ENCODE measurements at regions not wholly inside any gene's neighbourhood (a gene's known extent, or its start where the extent isn't known, plus 50 kb on each side); places are given as distances from the start of the nearest gene placed in this dataset.

DNA sequence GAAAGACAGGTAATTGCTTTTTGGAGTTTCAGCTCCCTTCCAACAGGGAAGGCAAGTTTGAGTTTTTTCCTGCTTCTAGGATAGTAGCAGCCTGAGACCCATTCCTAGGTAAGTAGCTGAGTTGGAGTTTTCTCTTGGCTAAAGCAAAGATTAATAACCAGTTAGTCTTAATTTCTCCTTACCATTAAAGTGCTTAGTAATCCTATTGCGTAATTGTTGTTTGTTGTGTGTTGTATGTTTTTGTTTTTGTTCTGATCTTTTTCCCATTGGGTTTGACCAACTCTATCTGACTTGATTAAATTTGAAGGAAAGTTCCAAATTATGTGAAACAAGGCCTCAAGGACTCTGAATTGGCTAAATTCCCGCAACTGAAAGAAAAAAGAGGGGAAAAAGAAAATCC lies 83.5 kb downstream of the TBX22 start:
- no peak for DNase-seq (ENCODE audit: low read depth)
- H3K4me3 ChIP-seq (ENCODE audit: low read length) = no peak overlapping the region
- TF ChIP-seq, protein P1, sequence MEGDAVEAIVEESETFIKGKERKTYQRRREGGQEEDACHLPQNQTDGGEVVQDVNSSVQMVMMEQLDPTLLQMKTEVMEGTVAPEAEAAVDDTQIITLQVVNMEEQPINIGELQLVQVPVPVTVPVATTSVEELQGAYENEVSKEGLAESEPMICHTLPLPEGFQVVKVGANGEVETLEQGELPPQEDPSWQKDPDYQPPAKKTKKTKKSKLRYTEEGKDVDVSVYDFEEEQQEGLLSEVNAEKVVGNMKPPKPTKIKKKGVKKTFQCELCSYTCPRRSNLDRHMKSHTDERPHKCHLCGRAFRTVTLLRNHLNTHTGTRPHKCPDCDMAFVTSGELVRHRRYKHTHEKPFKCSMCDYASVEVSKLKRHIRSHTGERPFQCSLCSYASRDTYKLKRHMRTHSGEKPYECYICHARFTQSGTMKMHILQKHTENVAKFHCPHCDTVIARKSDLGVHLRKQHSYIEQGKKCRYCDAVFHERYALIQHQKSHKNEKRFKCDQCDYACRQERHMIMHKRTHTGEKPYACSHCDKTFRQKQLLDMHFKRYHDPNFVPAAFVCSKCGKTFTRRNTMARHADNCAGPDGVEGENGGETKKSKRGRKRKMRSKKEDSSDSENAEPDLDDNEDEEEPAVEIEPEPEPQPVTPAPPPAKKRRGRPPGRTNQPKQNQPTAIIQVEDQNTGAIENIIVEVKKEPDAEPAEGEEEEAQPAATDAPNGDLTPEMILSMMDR (conservative IDR thresholded peaks at IDR 0.05; ENCODE audit: low read length) = no peak

DNA sequence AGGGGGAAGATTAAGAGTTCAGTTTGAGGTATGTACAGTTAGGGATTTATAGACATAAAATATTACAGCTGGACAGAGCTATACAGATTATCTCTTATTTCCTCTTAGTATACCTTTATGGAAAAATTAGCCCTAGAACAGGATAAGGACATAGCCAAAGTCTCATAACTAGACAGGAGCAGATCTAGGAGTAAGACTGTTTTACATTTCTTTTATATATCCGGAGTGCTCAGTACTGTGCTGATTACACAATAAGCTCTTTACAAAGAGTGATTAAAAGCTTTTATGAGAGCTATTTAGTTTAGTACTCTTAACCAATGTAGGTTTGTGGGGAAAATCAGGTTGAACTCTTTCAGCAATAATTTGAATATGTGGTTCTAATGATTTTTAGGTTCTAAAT lies 105.8 kb downstream of the TBX22 start:
- no peak for DNase-seq (ENCODE audit: low read depth)
- TF ChIP-seq, protein P1 (conservative IDR thresholded peaks at IDR 0.05; ENCODE audit: low read length) = no peak
- no peak overlapping the region for H3K4me3 ChIP-seq (ENCODE audit: low read length)

DNA sequence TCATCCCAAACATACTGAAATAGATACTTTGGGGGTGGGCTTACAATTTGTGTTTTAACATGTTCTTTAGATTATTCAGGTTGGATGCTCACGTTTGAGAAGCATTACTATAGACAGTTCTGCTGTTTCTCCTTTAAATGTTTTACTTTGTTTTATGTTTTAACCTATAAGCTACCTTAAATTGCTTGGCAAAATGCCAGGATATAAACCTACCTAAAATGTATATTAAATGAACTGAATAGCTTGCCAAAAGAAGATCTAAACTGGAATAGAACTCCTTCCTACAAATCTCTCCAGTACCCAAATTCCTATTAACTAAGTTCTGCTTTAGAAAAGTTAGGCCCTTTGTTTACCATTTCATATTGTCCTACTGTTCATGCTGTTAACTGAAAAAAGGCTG lies 124.4 kb downstream of the TBX22 start:
- DNase-seq (ENCODE audit: low read depth) = no peak
- TF ChIP-seq, protein P1 (conservative IDR thresholded peaks at IDR 0.05; ENCODE audit: low read length) = no peak
- H3K4me3 ChIP-seq (ENCODE audit: low read length) = no peak overlapping the region

DNA sequence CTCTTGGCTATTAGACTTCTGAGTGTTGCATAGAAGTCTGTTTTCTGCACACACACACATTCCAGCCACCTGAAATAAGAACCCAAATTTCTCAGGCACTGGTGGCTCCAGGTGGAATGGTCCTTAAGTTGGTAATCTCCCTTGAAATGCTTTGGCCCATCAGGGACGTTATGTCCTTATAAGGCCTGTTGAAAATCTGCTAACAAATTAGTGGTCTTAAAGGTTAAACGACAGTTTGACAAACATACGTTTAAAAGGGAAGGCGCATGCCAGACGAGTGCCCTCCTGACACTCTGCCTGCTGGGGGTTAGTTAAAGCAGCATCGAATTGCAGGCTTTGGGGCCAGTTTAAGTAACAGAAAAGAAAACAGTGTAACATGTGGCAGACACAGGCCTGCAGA lies 125.0 kb downstream of the TBX22 start:
- H3K4me3 ChIP-seq (ENCODE audit: low read length) = no peak overlapping the region
- TF ChIP-seq, protein P1 (conservative IDR thresholded peaks at IDR 0.05; ENCODE audit: low read length) = no peak
- DNase-seq (ENCODE audit: low read depth) = no peak

DNA sequence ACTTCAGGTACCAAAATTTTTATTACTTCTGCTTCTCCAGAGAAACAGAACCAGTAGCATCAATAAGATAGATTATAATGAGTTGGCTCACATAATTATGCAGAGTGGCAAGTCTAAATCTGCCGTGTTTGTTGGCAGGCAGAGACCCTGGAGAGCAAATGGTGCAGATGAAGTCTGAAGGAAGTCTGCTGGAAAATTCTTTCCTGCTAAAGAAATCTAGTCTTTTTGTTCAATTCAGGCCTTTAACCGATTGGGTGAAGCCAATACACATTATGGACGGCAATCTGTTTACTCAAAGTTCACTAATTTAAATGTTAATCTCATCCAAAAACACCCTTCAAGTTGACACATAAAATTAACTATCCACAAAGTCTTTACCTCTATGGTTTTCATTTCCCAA lies 156.0 kb downstream of the TBX22 start:
- TF ChIP-seq, protein P1 (conservative IDR thresholded peaks at IDR 0.05; ENCODE audit: low read length) = no peak
- no peak for DNase-seq (ENCODE audit: low read depth)

DNA sequence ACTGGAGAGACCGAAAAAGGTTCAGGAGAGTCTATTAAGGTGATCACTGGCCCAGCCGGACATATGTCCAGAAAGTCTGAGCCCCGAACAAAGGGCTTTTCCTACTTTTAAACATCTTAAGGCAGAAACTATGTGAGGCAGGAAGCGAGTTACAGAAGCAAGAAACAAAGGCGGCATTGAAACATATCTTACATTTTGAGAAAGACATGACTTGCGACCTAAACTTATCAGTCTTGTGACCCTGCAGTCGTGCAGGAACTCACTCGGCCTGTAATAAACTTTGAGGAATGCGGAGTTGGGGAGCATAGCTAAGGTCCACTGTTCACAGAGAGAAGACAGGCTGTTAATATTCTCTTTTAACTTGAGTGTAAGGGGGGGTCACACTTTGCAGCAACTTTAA lies 158.7 kb downstream of the TBX22 start:
- DNase-seq (ENCODE audit: low read depth) = no peak
- TF ChIP-seq, protein P1 (conservative IDR thresholded peaks at IDR 0.05; ENCODE audit: low read length) = no peak
- H3K4me3 ChIP-seq (ENCODE audit: low read length) = no peak overlapping the region

More for the DNA sequence above, 156.0 kb downstream of the TBX22 start:
- no peak overlapping the region for H3K4me3 ChIP-seq (ENCODE audit: low read length)

DNA sequence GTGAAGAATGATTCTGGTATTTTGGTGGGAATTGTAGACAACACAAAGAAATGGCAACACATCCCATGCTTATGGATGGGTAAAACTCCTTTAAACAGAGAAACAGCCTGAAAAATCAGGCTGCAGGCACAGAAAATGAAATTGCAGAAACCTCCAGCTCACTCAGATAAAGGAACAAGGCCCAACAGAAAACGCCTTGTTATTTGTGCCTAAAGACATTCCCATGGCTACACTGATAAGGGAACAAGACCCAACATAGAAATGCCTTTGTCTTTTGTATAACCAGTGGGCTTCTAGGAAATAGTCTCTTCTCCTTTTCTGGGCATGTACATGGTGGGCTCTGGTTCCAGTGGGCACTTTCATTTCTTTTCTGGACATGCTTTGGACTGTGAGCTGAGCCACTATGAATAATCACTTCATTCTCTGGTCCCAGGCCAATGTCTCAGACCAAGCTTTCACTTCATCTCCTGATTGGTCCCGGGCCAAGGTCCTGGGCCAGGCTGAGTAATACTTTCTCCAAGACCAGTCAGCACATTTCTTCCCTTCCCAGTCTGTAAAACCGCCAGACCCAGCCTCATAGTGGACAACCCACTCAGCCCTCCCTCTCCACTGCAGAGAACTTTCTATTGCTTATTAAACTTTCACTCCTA lies 160.5 kb downstream of the TBX22 start:
- no peak overlapping the region for H3K4me3 ChIP-seq (ENCODE audit: low read length)
- TF ChIP-seq, protein P1 (conservative IDR thresholded peaks at IDR 0.05; ENCODE audit: low read length) = no peak
- DNase-seq (ENCODE audit: low read depth) = no peak
